Heart left ventricle (tissue), 16 donors: ENCODE measurements at regions not wholly inside any gene's neighbourhood (a gene's known extent, or its start where the extent isn't known, plus 50 kb on each side); places are given as distances from the start of the nearest gene placed in this dataset.
A peak's percentile ranks its signal among the peaks of the same experiment; 100 is the strongest.

Experiments
- ATAC-seq, 4 donors: fragments of 200-7000 bp; cut with Tn5 transposase; one replicate each; pipeline ENCODE4 v1.9.1; 2020 to 2022; ENCODE audit warnings: moderate library complexity in 4 of 4, mild to moderate bottlenecking in 3 of 4, moderate number of reproducible peaks in 1 of 4
- DNase-seq, 5 donors: peaks; one replicate each; pipeline ENCODE4 v3.0.0-alpha.2; 2020
- H3K27ac ChIP-seq, 12 donors: fragments of 200-600 bp; sonication (generic) in 4 of 12; one replicate each; pipeline versions ENCODE4 v1.5.0 to v1.8.0; 2016 to 2022; ENCODE audit warnings: mild to moderate bottlenecking in 2 of 12
- H3K27me3 ChIP-seq, 9 donors: fragments of 200-600 bp; sonication (generic) in 2 of 9; one replicate each; pipeline versions ENCODE4 v1.5.1 to v1.8.0; 2016 to 2022; ENCODE audit warnings: mild to moderate bottlenecking in 3 of 9
- H3K36me3 ChIP-seq, 9 donors: fragments of 200-600 bp; sonication (generic) in 2 of 9; one replicate each; pipeline versions ENCODE4 v1.5.0 to v1.8.0; 2018 to 2022; ENCODE audit warnings: mild to moderate bottlenecking in 2 of 9
- H3K4me1 ChIP-seq, 12 donors: fragments of 200-600 bp; sonication (generic) in 4 of 12; one replicate each; pipeline versions ENCODE4 v1.5.0 to v1.8.0; 2016 to 2022; ENCODE audit warnings: mild to moderate bottlenecking in 3 of 12
- H3K4me3 ChIP-seq, 12 donors: fragments of 200-600 bp; sonication (generic) in 4 of 12; one replicate each; pipeline versions ENCODE4 v1.5.0 to v1.8.0; 2017 to 2022; ENCODE audit warnings: mild to moderate bottlenecking in 9 of 12, moderate library complexity in 4 of 12
- H3K9me3 ChIP-seq, 12 donors: fragments of 200-600 bp; sonication (generic) in 4 of 12; one replicate each; pipeline versions ENCODE4 v1.5.0 to v1.8.0; 2016 to 2022; ENCODE audit warnings: mild to moderate bottlenecking in 1 of 12
- POLR2A ChIP-seq, 2 donors: fragments of 450-650 bp; IDR thresholded peaks; one replicate each; pipeline ENCODE4 v1.6.1; 2017; ENCODE audit warnings: antibody characterized with exemption in 2 of 2, mild to moderate bottlenecking in 2 of 2, moderate library complexity in 2 of 2
- WGBS, 4 donors: extraction: QIAGEN DNeasy Blood & Tissue Kit in 2 of 4; methylation state at CpG; one replicate each; pipeline versions ENCODE4 v1.1.5 to v1.1.7; 2013 to 2018; 5-methylcytosine and 5-hydroxymethylcytosine counted together
- intact Hi-C, 10 donors: fragments of 100-400 bp; cut with DNase I; formaldehyde crosslinking; loops; one replicate each; pipeline versions ENCODE4 v1.11.1 to v1.14.2; 2022
- TF ChIP-seq, protein P1 (sequence below), 12 donors: fragments of 200-600 bp; sonication (generic) in 4 of 12; IDR thresholded peaks; one replicate each; pipeline versions ENCODE4 v1.5.0 to v1.8.0; 2018 to 2022; ENCODE audit warnings: antibody characterized with exemption in 12 of 12, mild to moderate bottlenecking in 5 of 12
- donor health status: ischemic (EF 13 %, LVEDD 7.1; RV severe dilation, severe dysfunction).
- donor health status: healthy with polysubstance abuse.
- donor health status: DM: no; HTN: yes; CAD: no.
- donor health status: DM: no; HTN: no; CAD: no.
- donor health status: ischemic (EF 25% LVEDD 6.9; RV normal size, moderate dysfunction).
- donor health status: ischemic (EF 25% LVEDD 5.7; RV mildly dilated, moderate dysfunction).
- donor health status: healthy.
- donor health status: DM: yes; HTN: yes; CAD: no.
- donor health status: ischemic (EF 35%, LVEDD 5.7; RV mildly dilated, moderate dysfunction).
- donor health status: nonischemic (EF 11% LVEDD 7.7; RV severe dilation, severe dysfunction).
- donor health status: DM: yes; HTN: yes; CAD: no.
- donor health status: PGD.
- donor health status: ischemic (EF 29% LVEDD 5.4; RV normal size, mild dysfunction).
- donor health status: nonischemic (EF 23%, LVEDD 6.1; RV moderate dilation, normal function).

DNA sequence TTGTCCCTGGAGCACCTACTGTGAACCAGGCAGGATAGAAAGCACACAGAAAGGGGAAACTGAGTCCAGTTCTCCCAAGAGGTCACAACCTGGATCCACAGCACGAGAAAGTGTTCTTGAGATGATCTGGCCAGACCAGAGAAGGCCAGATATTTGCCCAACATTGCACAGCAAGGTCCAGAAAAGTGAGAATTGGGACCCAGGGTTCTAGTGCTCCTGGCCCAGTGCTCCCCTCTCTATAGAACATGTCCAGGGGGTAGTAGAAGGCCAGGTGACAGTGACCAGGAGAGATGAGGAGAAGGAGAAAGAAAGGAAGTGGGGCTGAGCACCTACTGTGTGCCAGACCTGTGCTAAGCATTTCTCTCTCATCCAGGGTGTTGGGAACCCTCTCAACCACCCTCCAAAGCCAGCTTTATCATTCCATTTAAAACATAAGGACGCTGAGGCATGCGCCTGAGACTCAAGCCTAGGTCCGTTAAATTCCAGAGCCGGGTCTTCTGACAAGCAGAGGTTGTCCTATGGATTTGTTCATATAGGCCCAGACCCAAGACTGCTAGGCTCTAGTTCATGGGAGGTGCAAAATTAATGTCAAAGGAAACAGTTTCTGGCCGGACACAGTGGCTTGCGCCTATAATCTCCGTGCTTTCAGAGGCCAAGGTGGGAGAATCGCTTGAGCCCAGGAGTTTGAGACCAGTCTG lies 128.7 kb downstream of the MN1 start:
- H3K27ac ChIP-seq, result peak overlapping the region in 1 of 12 donors; percentile 64
- WGBS, 4 donors, result 94 to 97% (median 96%) methylated on average over 9 of the region's 9 CpGs
- intact Hi-C loops, result loop anchor here in 2 of 10 donors (5.0 kb wide), 1 partner anchor 44 kb away; no protein-coding TSS in a partner anchor

DNA sequence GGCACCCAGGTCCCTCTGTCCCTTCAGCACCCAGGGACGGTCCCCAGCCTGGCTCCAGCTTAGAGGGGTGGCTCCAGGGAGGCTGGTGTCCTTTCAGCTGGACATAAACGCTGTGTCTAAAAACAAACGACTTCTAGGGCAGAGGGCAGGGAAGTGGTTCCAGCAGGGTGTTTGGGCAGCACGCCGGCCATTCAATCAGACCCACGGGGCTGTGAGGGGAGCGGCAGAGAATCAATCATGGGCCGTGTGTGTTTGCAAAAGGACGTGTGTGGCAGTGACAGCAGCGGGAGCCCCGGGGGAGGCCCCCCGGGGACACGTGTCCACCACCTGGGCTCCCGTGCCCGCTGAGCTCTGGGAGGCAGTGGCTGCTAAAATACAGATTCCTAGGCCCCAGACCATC lies 127.7 kb downstream of the MN1 start:
- WGBS, 4 donors, result 37 to 59% (median 52%) methylated on average over 15 of the region's 15 CpGs
- no peak for ATAC-seq
- peak overlapping the region in 6 of 12 donors; percentile 7 to 64 (median 28) for H3K27ac ChIP-seq

More for the DNA sequence above, 128.7 kb downstream of the MN1 start:
- Histone ChIP-seq H3K9me3 (peaks cover 0 to 12% (median 0%) of the 10 kb centered on the region in 12 donors), H3K27me3 (no peaks in the 10 kb centered on the region), H3K4me3 (no peak overlapping the region), H3K4me1 (peaks cover 12 to 44% (median 33%) of the 10 kb centered on the region in 12 donors), H3K36me3 (no peaks in the 10 kb centered on the region)
- no peak for DNase-seq
- TF ChIP-seq POLR2A (IDR thresholded peaks at IDR 0.05), result no peak
- TF ChIP-seq, protein P1, sequence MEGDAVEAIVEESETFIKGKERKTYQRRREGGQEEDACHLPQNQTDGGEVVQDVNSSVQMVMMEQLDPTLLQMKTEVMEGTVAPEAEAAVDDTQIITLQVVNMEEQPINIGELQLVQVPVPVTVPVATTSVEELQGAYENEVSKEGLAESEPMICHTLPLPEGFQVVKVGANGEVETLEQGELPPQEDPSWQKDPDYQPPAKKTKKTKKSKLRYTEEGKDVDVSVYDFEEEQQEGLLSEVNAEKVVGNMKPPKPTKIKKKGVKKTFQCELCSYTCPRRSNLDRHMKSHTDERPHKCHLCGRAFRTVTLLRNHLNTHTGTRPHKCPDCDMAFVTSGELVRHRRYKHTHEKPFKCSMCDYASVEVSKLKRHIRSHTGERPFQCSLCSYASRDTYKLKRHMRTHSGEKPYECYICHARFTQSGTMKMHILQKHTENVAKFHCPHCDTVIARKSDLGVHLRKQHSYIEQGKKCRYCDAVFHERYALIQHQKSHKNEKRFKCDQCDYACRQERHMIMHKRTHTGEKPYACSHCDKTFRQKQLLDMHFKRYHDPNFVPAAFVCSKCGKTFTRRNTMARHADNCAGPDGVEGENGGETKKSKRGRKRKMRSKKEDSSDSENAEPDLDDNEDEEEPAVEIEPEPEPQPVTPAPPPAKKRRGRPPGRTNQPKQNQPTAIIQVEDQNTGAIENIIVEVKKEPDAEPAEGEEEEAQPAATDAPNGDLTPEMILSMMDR (IDR thresholded peaks at IDR 0.05), result no peak
- ATAC-seq, result no peak

DNA sequence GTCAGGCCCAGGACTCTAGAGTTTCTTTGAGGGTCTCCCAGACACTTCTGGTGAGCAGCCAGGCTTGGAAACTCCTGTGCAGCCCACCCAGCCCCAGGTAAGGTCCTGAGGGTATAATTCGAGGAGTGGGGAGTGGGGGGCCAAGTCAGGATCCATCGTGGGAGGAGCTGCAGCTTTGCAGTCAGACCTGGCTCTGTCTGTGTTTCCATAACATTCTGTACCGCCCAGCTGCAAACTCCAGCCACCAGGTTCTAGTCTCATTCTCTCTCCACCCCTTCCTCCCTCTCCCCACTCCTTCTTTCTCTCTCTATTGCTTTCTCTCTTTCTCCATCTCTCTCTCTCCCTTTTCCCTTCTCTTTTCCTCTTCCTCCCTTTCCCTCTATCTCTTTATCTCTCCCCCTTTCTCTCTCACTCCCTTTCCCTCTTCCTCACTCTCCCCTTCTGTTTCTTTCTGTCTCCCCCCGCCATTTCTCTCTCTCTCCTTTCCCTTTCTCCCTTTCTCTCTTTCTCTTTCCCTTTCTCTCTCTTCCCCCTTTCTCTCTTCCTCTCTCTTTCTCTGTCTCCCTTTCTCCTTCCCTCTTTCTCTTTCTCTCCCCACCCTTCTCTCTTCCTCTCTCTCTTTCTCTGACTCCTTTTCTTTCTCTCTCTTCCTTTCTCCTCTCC lies 127.2 kb downstream of the MN1 start:
- peak overlapping the region in 3 of 12 donors; percentile 23 to 64 (median 32) for H3K27ac ChIP-seq
- H3K36me3 ChIP-seq, result no peaks in the 10 kb centered on the region

More for the DNA sequence above, 127.7 kb downstream of the MN1 start:
- H3K9me3 ChIP-seq, result peaks cover 0 to 12% (median 0%) of the 10 kb centered on the region in 12 donors
- TF ChIP-seq POLR2A (IDR thresholded peaks at IDR 0.05), result no peak
- TF ChIP-seq, protein P1 (IDR thresholded peaks at IDR 0.05), result no peak
- H3K4me1 ChIP-seq, result peaks cover 12 to 39% (median 30%) of the 10 kb centered on the region in 12 donors
- no peak overlapping the region for H3K4me3 ChIP-seq
- no peaks in the 10 kb centered on the region for H3K27me3 ChIP-seq
- intact Hi-C loops, result loop anchor here in 2 of 10 donors (5.0 kb wide), 1 partner anchor 43 kb away; no protein-coding TSS in a partner anchor
- DNase-seq, result peak in 2 of 5 donors; percentile 41
- no peaks in the 10 kb centered on the region for H3K36me3 ChIP-seq

More for the DNA sequence above, 127.2 kb downstream of the MN1 start:
- no peak for TF ChIP-seq POLR2A (IDR thresholded peaks at IDR 0.05)
- TF ChIP-seq, protein P1 (IDR thresholded peaks at IDR 0.05), result no peak
- 62 to 71% (median 65%) methylated on average over 4 of the region's 4 CpGs for WGBS, 4 donors
- H3K9me3 ChIP-seq, result peaks cover 0 to 12% (median 0%) of the 10 kb centered on the region in 12 donors
- H3K4me3 ChIP-seq, result no peak overlapping the region
- intact Hi-C loops, result loop anchor here in 2 of 10 donors (5.0 kb wide), 1 partner anchor 43 kb away; no protein-coding TSS in a partner anchor
- ATAC-seq, result no peak
- H3K27me3 ChIP-seq, result no peaks in the 10 kb centered on the region
- peaks cover 11 to 34% (median 26%) of the 10 kb centered on the region in 12 donors for H3K4me1 ChIP-seq
- DNase-seq, result no peak
